Epithelial cell of proximal tubule (primary cell): ENCODE measurements at regions not wholly inside any gene's neighbourhood (a gene's known extent, or its start where the extent isn't known, plus 50 kb on each side); places are given as distances from the start of the nearest gene placed in this dataset.

Experiments used
- DNase-seq: peaks from one replicate; pipeline ENCODE4 v3.0.0-alpha.2; 2011; ENCODE audit warnings: low read depth
- H3K4me3 ChIP-seq: 2 replicates; pipeline ENCODE4 v1.5.1; 2011; ENCODE audit warnings: low read depth, mild to moderate bottlenecking, low read length
- CTCF ChIP-seq: conservative IDR thresholded peaks from 2 replicates; pipeline ENCODE4 v1.5.1; 2012; ENCODE audit warnings: low read depth, mild to moderate bottlenecking, low read length

- TF ChIP-seq CTCF: no peak
- DNase-seq: no peak
- no peak overlapping the region for H3K4me3 ChIP-seq
These were observed 246.5 kb upstream of the CIBAR2 start for GRCh38 chr16:85358704-85359146.

GRCh38 chr16:85359147-85359822, 247.0 kb upstream of the CIBAR2 start:
- DNase-seq: no peak
- no peak for TF ChIP-seq CTCF
- H3K4me3 ChIP-seq: no peak overlapping the region

- no peak for TF ChIP-seq CTCF
- H3K4me3 ChIP-seq: no peak overlapping the region
- DNase-seq: no peak
These were observed 248.3 kb upstream of the CIBAR2 start for GRCh38 chr16:85360323-85361277.

- no peak for DNase-seq
- TF ChIP-seq CTCF: no peak
- no peak overlapping the region for H3K4me3 ChIP-seq
These were observed 249.3 kb upstream of the CIBAR2 start for GRCh38 chr16:85361441-85362118.

GRCh38 chr16:85362443-85362842, 250.2 kb upstream of the CIBAR2 start:
- no peak overlapping the region for H3K4me3 ChIP-seq
- no peak for DNase-seq
- TF ChIP-seq CTCF: no peak

GRCh38 chr16:85363427-85363826, 249.7 kb upstream of the GSE1 start:
- H3K4me3 ChIP-seq: no peak overlapping the region
- no peak for DNase-seq
- no peak for TF ChIP-seq CTCF
